ELR (cell line): ENCODE measurements at regions not wholly inside any gene's neighbourhood (a gene's known extent, or its start where the extent isn't known, plus 50 kb on each side); places are given as distances from the start of the nearest gene placed in this dataset.

ENCODE experiments used
- DNase-seq: peaks from one replicate; pipeline ENCODE4 v3.0.0-alpha.2; 2015; ENCODE audit warnings: low read depth

DNA sequence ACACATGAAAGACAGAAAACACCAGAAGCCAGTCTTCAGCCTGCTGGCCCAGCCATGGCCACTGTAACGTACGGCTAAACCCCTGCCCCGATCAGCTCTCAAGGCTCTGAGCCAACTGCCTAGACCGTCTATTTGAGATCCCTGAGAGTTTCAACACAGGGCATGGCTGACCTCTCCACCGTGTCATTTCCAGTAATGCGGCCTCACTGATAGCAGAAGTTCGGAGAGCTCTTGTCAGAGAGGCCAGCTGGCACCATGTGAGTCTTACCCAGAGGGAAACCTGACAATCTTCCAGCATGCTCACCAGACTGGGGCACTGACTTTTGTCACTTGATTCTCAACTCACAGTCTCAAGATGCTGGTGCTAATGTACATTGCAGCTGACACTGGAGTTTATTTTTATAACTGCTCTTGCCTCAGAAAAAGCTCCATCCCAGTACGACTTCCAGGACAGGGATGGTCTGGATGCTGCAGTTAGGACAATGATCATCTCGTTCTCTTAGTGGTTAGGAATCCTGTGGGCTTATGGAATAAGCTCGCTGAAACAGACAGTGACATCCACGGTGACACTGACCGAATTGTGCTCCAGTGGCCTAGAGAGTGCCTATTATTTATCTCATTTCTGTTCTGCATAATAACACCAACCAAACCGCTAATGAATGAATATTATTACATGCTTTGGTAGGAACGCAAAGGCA is 372.7 kb downstream of the ICE1 start:
- no peak for DNase-seq

DNA sequence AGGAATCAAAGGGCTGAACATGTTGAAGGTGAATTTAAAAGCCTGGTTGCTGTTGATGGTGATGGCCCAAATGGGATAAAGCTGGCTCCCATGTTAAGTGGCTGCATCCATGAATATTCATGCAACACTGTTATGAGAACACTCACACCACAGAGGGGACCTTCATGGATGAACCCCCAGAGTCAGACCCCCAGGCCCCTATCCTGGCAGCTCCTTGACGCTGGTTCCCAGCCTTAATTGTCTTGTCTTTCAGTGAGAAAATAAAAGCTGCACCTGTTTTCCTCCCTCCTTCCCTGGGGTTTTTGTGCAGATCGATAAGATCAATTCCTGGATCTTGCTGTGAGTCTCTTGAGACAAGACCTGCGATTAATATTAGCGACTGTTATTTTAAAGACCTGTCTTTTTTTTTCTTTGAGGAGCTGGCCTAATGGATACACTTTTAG is 371.7 kb downstream of the ICE1 start:
- no peak for DNase-seq

DNA sequence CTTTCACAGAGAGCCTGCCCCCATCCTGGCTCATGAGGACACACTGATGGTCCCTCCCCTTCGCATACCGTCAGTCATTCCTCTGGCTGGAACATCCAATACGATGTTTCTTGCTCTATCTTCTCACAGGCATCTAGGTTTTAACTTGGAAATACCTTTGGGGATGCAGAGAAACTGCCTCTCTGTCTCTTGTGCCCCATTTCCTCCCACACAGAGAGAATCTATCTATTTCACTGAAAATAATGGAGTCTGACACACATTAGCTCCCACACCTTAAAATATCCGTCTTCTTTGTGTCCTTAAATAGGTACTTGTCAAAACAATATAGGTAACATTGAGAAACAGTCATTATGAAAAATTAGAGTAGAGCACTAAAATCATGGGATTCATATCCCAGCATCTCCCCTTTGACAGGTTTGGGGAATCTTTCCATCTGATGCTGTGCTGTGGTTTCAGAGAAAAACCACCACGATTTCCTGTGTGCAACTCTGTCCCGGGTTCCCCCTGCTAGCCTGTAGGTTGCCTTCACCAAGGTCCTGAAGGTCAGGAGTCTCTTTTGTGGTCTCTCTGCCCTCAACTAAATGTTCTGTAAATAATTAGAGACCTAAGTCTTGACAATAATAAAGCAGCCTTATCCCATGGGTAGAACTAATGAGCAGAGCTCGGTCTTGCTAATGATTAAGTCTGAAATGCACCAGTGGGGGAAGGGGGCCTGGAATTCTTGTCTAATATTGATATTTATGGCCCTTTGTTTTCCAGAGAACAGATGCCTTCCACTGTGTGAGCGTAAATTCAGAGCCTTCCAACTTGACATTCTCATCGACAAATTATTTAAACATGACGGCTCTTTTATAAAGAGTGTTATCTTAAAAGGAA is 371.0 kb downstream of the ICE1 start:
- no peak for DNase-seq

GRCh38 chr5:5792106-5792505 is 369.6 kb downstream of the ICE1 start:
- no peak for DNase-seq

DNA sequence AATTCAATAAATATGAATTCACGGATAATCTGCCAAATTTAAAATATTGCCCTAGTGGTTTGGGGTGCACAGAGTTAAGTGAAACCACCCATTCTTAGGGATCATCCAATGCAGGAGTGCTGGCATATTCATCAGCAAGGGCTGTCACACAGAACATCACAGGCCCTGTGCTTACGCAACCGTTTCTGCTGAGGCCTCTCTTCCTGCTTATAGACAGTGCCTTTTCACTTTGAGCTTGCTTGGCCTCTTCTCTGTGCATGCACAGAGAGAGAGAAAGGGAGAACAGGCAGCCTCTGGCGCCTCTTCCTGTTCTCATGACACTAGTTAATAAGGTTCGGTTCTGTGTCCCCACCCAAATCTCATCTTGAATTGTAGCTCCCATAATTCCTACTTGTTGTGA is 366.3 kb downstream of the ICE1 start:
- DNase-seq, result no peak

GRCh38 chr5:5787373-5787772 is 364.9 kb downstream of the ICE1 start:
- DNase-seq, result no peak

GRCh38 chr5:5784101-5784500 is 361.6 kb downstream of the ICE1 start:
- no peak for DNase-seq

GRCh38 chr5:5783021-5783420 is 360.5 kb downstream of the ICE1 start:
- no peak for DNase-seq

- DNase-seq, result no peak
Measured at GRCh38 chr5:5782402-5782801, 359.9 kb downstream of the ICE1 start.

DNA sequence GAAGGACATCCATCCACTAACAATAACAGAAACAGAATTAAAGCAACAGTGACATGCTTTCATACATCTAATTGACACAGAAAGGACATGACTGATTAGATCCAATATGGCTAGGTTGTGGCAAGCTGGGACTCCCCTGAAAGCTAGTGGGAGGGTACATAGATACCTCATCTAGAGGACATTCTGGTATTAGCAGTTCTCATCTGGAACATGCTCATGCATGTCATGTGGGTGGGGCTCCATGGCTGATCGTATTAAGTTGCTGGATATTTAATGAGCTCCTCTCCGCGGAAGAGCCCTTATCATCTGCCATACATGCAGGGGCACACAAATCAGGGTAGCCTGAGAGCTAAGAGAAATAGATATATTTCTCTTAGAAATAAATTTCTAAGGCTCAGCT is 358.9 kb downstream of the ICE1 start:
- no peak for DNase-seq

- no peak for DNase-seq
Measured at GRCh38 chr5:5780253-5780652, 357.8 kb downstream of the ICE1 start.

- DNase-seq, result no peak
Measured at GRCh38 chr5:5777013-5777412, 354.5 kb downstream of the ICE1 start.

GRCh38 chr5:5772202-5772601 is 349.7 kb downstream of the ICE1 start:
- DNase-seq, result no peak

DNA sequence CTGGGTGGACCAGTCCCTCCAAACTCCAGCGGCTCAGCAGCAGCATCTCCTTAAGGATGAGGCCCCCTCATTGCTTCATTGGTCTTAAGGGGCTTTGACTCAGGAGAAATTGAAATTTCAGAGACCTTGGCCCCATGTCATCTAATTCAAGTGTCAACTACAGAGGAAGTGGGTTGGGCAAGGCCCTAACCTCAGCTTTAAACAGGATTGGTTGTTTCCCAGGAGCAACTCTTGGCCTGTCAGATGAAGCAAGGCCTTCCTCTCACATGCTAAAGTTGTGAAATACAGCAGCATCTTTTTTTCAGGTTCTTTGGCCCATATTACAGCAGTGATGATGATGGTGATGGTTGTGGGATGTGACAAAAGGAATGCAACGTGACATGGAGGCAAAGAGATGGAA is 348.3 kb downstream of the ICE1 start:
- DNase-seq, result no peak

DNA sequence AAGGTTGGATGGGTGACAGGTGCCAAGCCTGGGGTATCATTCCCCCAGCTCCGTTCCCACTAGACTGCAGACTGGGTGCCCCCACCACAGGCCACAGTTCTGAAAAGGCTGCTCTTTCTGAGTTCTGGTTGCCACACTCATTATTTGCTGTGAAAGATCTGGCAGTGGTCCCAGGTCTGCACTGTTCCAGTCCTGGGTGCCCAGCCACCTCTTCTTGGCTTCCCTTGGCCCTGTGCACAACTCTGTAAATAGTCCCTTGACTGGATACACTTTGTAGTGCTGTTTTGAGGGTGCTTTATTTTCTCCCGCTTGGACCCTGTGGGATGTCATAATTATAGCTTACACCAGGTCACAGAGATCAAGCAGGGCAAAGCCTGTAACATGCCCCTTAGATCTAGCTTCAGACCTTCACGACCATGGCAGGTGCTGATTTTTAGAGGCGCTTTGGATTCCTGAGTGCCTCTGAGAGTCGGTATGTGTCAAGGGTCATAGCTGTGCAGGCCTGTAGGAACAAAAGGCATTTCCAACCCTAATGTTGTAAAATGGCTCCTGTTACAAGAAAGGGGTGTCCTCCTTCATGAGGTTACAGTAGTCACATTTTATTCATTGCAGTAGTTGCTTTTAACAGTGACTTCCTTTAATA is 344.9 kb downstream of the ICE1 start:
- no peak for DNase-seq

- DNase-seq, result no peak
Measured at GRCh38 chr5:5765066-5765850, 342.8 kb downstream of the ICE1 start.

DNA sequence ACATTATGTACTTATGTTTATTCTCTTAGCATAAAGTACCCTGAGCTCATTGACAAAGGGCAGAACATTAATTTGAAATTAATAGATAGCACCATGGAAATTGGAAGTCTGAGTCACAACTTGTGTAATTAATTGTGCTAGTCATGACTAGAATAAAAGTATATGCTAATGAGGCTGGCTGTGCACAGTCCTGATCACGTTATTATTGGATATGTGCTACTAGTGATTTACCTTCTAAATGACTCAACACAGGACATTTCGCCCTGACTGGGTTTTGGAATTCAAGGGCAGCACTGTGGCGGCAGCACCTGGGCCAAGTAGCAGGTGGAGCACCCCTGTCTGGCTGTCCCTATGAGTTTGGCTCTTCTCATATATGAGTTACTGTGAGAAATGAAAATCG is 341.8 kb downstream of the ICE1 start:
- no peak for DNase-seq

- DNase-seq, result no peak
Measured at GRCh38 chr5:5756762-5757161, 334.3 kb downstream of the ICE1 start.

DNA sequence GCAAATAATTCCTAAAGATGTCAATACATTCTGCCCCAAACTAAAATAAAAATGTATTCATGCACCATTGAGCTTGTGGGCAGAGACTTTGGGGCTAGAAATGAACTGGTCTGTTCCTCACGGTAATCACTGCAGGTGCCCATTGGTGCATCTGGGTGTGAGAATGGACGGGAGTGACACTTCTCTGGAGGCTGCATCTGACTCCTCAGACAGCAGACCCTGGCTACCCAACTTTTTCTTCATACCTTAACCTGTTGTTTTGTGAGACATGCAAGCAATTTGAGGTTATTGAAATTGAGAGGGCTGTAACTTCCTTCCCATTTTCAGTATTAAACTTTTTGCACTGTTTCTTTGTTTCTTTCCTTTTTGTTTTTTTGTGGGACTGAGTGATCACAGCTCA is 333.4 kb downstream of the ICE1 start:
- no peak for DNase-seq

DNA sequence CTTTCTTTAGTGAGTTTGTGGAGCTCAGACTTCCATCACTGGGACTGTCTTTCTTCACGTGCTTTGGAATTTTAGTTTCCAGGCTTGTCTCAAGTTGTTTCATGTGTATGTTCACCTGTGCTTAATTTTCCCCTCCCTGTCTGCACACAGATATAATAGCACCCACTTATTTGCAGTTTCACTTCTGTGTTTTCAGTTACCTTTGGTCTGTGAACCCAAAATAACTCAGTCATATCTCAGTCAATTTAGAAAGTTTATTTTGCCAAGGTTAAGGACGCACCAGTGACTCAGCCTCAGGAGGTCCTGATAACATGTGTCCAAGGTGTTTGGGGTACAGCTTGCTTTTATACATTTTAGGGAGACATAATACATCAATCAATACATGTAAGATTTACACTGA is 330.4 kb downstream of the ICE1 start:
- DNase-seq, result no peak

DNA sequence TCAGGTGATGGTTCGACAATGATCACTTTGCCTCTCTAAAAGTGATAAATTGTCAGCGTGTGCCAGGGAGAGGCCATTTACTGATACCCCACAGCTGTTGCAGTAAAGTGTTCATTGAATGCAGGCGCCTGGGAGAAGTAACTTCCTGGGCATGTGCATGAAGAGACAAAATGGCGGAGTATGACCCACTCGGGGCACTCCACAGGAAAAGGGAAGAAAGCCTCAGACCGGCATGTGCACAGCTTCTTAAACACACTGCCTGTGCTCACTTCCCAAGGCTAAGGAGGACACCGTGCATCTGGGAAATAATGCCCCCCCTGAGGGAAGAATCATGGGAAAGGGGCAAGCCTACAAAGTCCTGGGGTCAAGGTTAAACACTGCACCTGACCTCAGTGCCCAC is 329.5 kb downstream of the ICE1 start:
- DNase-seq, result no peak

- no peak for DNase-seq
Measured at GRCh38 chr5:5751498-5751897, 329.0 kb downstream of the ICE1 start.
